ENCODE measurements at regions not wholly inside any gene's neighbourhood (a gene's known extent, or its start where the extent isn't known, plus 50 kb on each side); places are given as distances from the start of the nearest gene placed in this dataset.

DNA sequence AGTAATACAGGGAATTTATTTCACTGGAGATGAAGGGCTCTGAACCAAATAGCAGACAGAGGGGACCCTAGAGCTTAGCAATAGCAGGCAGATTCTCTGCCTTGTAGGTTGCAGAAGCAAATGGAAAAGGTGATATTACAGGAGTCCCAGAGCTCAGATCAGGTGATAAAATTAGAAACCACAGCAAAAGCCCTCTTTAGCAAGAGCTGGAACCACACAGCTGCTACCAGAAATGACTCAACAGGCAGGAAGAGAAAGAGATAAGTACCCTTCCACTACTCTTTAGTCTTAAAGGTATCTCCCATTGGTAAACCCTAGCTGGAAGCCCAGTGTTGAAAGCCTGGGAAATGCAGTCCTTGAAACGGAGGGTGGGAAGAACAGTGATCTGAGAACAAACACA is 535.6 kb upstream of the GHITM start:
- TF ChIP-seq CTCF (IDR thresholded peaks at IDR 0.05; ENCODE audit: insufficient read depth, low read depth, low read length) (no peak), EZH2 (IDR thresholded peaks at IDR 0.05; ENCODE audit: insufficient read depth, low read length) (no peak)
